OCI-LY3 (cell line): ENCODE measurements at regions not wholly inside any gene's neighbourhood (a gene's known extent, or its start where the extent isn't known, plus 50 kb on each side); places are given as distances from the start of the nearest gene placed in this dataset.

Experiments
- H2AFZ ChIP-seq: fragments of 200-600, 300-600 bp; shearing (Covaris generic); 2 replicates; pipeline ENCODE4 v1.6.0; 2014; ENCODE audit warnings: antibody characterized with exemption, low read depth, low read length
- H3K27ac ChIP-seq: fragments of 200-600, 300-600 bp; sonication (generic); 2 replicates; pipeline ENCODE4 v1.5.1; 2014; ENCODE audit warnings: mild to moderate bottlenecking, low read length, moderate library complexity, mixed read lengths
- H3K27me3 ChIP-seq: fragments of 200-600, 300-600 bp; sonication (generic); 2 replicates; pipeline ENCODE4 v1.6.1; 2014; ENCODE audit warnings: low read depth, low read length, mixed read lengths
- H3K36me3 ChIP-seq: fragments of 200-600, 300-600 bp; sonication (generic); replicated peaks from 2 replicates; pipeline ENCODE3; 2014; ENCODE audit warnings: low read depth, low read length, mixed read lengths
- H3K4me1 ChIP-seq: fragments of 300-600, 200-600 bp; sonication (generic); 2 replicates; pipeline ENCODE4 v1.6.1; 2014; ENCODE audit warnings: low read length, mixed read lengths
- H3K4me2 ChIP-seq: fragments of 200-600, 300-600 bp; sonication (generic); 2 replicates; pipeline ENCODE4 v1.6.1; 2014; ENCODE audit warnings: low read length, mixed read lengths
- H3K4me3 ChIP-seq: fragments of 300-600, 200-600 bp; sonication (generic); 2 replicates; pipeline ENCODE4 v1.5.1; 2014; ENCODE audit warnings: antibody characterized with exemption, mild to moderate bottlenecking, low read length, moderate library complexity
- H3K79me2 ChIP-seq: fragments of 300-600, 200-600 bp; shearing (Covaris generic); 2 replicates; pipeline ENCODE4 v1.6.1; 2014; ENCODE audit warnings: mild to moderate bottlenecking, low read length, mixed read lengths
- H3K9ac ChIP-seq: fragments of 300-600, 200-600 bp; shearing (Covaris generic); 2 replicates; pipeline ENCODE4 v1.6.0; 2014; ENCODE audit warnings: mild to moderate bottlenecking, low read length, moderate library complexity
- H3K9me3 ChIP-seq: fragments of 200-600, 300-600 bp; shearing (Covaris generic); 2 replicates; pipeline ENCODE4 v1.6.1; 2014; ENCODE audit warnings: low read length, mixed read lengths; ENCODE audit not compliant: insufficient read depth
- H4K20me1 ChIP-seq: fragments of 200-600, 300-600 bp; sonication (generic); 2 replicates; pipeline ENCODE4 v1.6.1; 2016; ENCODE audit warnings: low read length, mixed read lengths; ENCODE audit not compliant: insufficient read depth
- EZH2phosphoT487 ChIP-seq: fragments of 200-600 bp; shearing (Covaris generic); IDR thresholded peaks from 2 replicates; pipeline ENCODE4 v1.6.1; 2018; ENCODE audit warnings: antibody characterized with exemption, mixed run types, low read depth
- TF ChIP-seq, protein P1 (sequence below): fragments of 200-600, 300-600 bp; sonication (generic); IDR thresholded peaks from 2 replicates; pipeline ENCODE4 v1.5.1; 2014; ENCODE audit warnings: antibody characterized with exemption, low read length, low read depth

DNA sequence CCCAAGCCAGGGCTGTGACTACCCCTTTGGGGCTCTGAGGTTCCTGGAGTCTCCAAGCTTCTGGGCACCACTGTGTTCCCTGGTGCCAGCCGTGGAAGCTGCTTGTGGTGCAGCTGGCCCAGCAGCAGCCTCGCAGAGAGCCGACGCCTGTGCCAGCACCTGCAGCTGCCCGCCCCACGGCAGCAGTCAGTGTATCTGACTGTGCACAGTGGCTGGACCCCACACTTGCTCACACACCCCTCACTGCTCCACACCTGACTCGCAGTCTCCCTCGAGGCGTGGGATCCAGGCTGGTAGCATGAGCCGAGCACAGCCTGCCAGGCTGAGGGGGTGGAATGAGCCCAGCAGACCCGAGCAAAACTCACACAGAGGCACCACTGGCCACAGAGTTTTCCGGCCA is 325.2 kb downstream of the PCNX1 start:
- H3K27ac ChIP-seq, result peak overlapping the region; percentile 66
- H3K4me1 ChIP-seq, result peaks cover 21% of the 10 kb centered on the region
- no peaks in the 10 kb centered on the region for H3K9me3 ChIP-seq
- no peaks in the 10 kb centered on the region for H3K79me2 ChIP-seq
- peak overlapping the region; percentile 71 for H3K4me2 ChIP-seq
- no peaks in the 10 kb centered on the region for H4K20me1 ChIP-seq
- TF ChIP-seq, protein P1, sequence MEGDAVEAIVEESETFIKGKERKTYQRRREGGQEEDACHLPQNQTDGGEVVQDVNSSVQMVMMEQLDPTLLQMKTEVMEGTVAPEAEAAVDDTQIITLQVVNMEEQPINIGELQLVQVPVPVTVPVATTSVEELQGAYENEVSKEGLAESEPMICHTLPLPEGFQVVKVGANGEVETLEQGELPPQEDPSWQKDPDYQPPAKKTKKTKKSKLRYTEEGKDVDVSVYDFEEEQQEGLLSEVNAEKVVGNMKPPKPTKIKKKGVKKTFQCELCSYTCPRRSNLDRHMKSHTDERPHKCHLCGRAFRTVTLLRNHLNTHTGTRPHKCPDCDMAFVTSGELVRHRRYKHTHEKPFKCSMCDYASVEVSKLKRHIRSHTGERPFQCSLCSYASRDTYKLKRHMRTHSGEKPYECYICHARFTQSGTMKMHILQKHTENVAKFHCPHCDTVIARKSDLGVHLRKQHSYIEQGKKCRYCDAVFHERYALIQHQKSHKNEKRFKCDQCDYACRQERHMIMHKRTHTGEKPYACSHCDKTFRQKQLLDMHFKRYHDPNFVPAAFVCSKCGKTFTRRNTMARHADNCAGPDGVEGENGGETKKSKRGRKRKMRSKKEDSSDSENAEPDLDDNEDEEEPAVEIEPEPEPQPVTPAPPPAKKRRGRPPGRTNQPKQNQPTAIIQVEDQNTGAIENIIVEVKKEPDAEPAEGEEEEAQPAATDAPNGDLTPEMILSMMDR, result no peak
- TF ChIP-seq EZH2phosphoT487, result no peak
- no peaks in the 10 kb centered on the region for H3K27me3 ChIP-seq
- H3K36me3 ChIP-seq, result no peaks in the 10 kb centered on the region
- peak overlapping the region; percentile 80 for H3K4me3 ChIP-seq
- H2AFZ ChIP-seq, result peak overlapping the region; percentile 25; the same call in 1 of the 2 replicates
- H3K9ac ChIP-seq, result peak overlapping the region; percentile 67

DNA sequence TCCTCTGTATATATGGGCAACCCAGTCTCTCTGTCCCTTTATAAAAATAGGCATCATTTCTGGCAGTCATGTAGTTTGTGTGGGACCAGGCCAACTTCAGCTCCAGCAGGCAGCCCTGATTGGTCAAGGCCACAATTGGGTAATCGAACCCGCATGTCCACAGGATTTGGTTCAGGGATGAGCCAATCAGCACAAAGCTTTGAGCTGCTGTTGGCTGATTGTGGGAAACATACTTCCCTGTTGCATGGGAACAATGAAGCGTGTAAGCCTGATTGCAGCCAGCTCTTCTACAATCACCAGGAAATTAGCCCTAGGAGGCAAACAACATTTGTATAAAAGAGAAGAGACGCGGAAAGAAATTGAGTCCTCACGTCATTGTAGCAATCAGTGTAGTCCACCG is 328.6 kb downstream of the PCNX1 start:
- H3K36me3 ChIP-seq, result no peaks in the 10 kb centered on the region
- TF ChIP-seq EZH2phosphoT487, result no peak
- TF ChIP-seq, protein P1, result no peak
- no peaks in the 10 kb centered on the region for H3K9me3 ChIP-seq
- H4K20me1 ChIP-seq, result no peaks in the 10 kb centered on the region
- H3K4me2 ChIP-seq, result no peak overlapping the region
- H3K4me3 ChIP-seq, result no peak overlapping the region
- no peak overlapping the region for H2AFZ ChIP-seq
- no peak overlapping the region for H3K9ac ChIP-seq
- no peak overlapping the region for H3K27ac ChIP-seq
- H3K27me3 ChIP-seq, result no peaks in the 10 kb centered on the region
- peaks cover 16% of the 10 kb centered on the region for H3K4me1 ChIP-seq
- H3K79me2 ChIP-seq, result no peaks in the 10 kb centered on the region

DNA sequence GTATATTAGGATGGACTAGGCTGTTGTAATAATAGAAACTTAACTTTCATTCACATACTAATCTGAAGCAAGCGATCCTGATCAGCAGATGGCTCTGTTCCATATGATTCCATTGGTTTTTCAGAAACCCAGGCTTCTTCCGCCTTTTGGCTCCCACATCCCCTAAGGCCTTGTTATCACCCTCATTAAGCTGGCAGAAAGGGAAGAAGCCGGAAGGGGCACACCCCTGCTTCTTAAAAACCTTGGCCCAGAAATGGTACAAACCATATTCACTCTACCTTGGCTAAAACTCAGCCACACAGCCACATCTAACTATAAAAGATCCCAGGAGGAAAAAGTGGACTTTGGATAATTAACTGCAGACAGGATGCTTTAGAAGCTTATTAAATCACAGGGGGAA is 329.2 kb downstream of the PCNX1 start:
- Histone ChIP-seq H3K79me2 (no peaks in the 10 kb centered on the region), H3K4me3 (no peak overlapping the region), H3K4me2 (no peak overlapping the region), H3K27me3 (no peaks in the 10 kb centered on the region), H2AFZ (no peak overlapping the region), H3K9me3 (no peaks in the 10 kb centered on the region), H3K27ac (no peak overlapping the region), H3K36me3 (no peaks in the 10 kb centered on the region), H3K4me1 (peaks cover 11% of the 10 kb centered on the region), H3K9ac (no peak overlapping the region), H4K20me1 (no peaks in the 10 kb centered on the region)
- TF ChIP-seq EZH2phosphoT487, result no peak
- TF ChIP-seq, protein P1, result no peak

DNA sequence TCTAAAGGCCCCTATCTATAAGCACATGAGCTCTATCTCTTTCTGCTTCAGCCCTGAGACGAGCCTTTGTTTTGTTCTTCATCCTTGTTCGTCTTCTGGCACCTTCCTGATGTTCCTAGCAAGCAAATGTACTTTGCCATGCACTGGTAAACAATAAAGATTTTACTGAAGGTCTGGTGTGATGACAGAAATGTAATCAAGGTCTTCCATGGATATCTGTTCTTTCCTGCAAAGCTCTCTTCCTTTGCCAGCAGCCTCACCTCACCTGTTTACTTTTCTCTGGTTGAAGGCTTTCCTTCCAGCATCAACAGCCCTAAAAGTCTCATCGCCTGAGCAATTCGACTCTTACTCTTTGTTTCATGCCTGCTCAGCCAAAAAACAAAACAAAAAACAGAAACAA is 330.3 kb downstream of the PCNX1 start:
- TF ChIP-seq, protein P1, result no peak
- TF ChIP-seq EZH2phosphoT487, result no peak
- peaks cover 9% of the 10 kb centered on the region for H3K4me1 ChIP-seq
- no peak overlapping the region for H3K27ac ChIP-seq
- no peaks in the 10 kb centered on the region for H3K36me3 ChIP-seq
- no peak overlapping the region for H3K9ac ChIP-seq
- no peaks in the 10 kb centered on the region for H3K79me2 ChIP-seq
- H3K4me3 ChIP-seq, result no peak overlapping the region
- H3K4me2 ChIP-seq, result no peak overlapping the region
- no peaks in the 10 kb centered on the region for H3K9me3 ChIP-seq
- H4K20me1 ChIP-seq, result no peaks in the 10 kb centered on the region
- H2AFZ ChIP-seq, result no peak overlapping the region
- H3K27me3 ChIP-seq, result no peaks in the 10 kb centered on the region
